Keratinocyte (primary cell): ENCODE measurements at regions not wholly inside any gene's neighbourhood (a gene's known extent, or its start where the extent isn't known, plus 50 kb on each side); places are given as distances from the start of the nearest gene placed in this dataset.

ENCODE experiments used
- DNase-seq: peaks from one replicate; pipeline ENCODE4 v3.0.0-alpha.2; 2011; ENCODE audit warnings: low read depth, missing footprints, low spot score
- FAIRE-seq: peaks from 2 replicates; lab custom pipeline; 2011; peaks lifted over from hg19 to GRCh38; lab: Jason Lieb, UNC
- H2AFZ ChIP-seq: 2 replicates; pipeline ENCODE4 v1.6.0; 2012; ENCODE audit warnings: low read length, control low read depth, inconsistent platforms; ENCODE audit not compliant: control insufficient read depth
- H3K27ac ChIP-seq: 2 replicates; pipeline ENCODE4 v1.5.1; 2011; ENCODE audit warnings: low read length; ENCODE audit not compliant: control insufficient read depth, insufficient read depth
- H3K27me3 ChIP-seq: 3 replicates; pipeline ENCODE4 v1.6.0; 2011; ENCODE audit warnings: low read length; ENCODE audit not compliant: control insufficient read depth, insufficient read depth; ENCODE audit errors: extremely low read depth
- H3K36me3 ChIP-seq, 2 experiments: 2 replicates in 1 of 2; 3 replicates in 1 of 2; pipeline ENCODE4 v1.5.1; 2011; ENCODE audit warnings: low read length in 2 of 2, mild to moderate bottlenecking in 1 of 2; ENCODE audit not compliant: control insufficient read depth in 2 of 2, insufficient read depth in 2 of 2; ENCODE audit errors: extremely low read depth in 1 of 2
- H3K4me1 ChIP-seq: 3 replicates; pipeline ENCODE4 v1.5.1; 2011; ENCODE audit warnings: low read length; ENCODE audit not compliant: control insufficient read depth, insufficient read depth; ENCODE audit errors: extremely low read depth
- H3K4me2 ChIP-seq: 3 replicates; pipeline ENCODE4 v1.6.0; 2011; ENCODE audit warnings: low read depth, low read length; ENCODE audit not compliant: control insufficient read depth, insufficient read depth; ENCODE audit errors: extremely low read depth
- H3K4me3 ChIP-seq, 3 experiments: fragments of 200-600 bp in 1 of 3; sonication (generic) in 1 of 3; 2 replicates in 2 of 3; 3 replicates in 1 of 3; pipeline ENCODE4 v1.5.1; 2011 to 2016; ENCODE audit warnings: low read length in 3 of 3, mild to moderate bottlenecking in 3 of 3, control low read depth in 2 of 3, inconsistent platforms in 1 of 3, low read depth in 1 of 3, mixed read lengths in 1 of 3, mixed run types in 1 of 3, moderate library complexity in 1 of 3; ENCODE audit not compliant: control insufficient read depth in 2 of 3, insufficient read depth in 2 of 3; ENCODE audit errors: extremely low read depth in 1 of 3
- H3K79me2 ChIP-seq: 2 replicates; pipeline ENCODE4 v1.6.0; 2012; ENCODE audit warnings: low read length; ENCODE audit not compliant: control insufficient read depth, insufficient read depth
- H3K9ac ChIP-seq: 3 replicates; pipeline ENCODE4 v1.6.0; 2011; ENCODE audit warnings: low read length; ENCODE audit not compliant: control insufficient read depth, insufficient read depth; ENCODE audit errors: extremely low read depth
- H3K9me1 ChIP-seq: 3 replicates; pipeline ENCODE4 v1.6.0; 2011; ENCODE audit warnings: low read length; ENCODE audit not compliant: control insufficient read depth, insufficient read depth; ENCODE audit errors: extremely low read depth
- H3K9me3 ChIP-seq: 2 replicates; pipeline ENCODE4 v1.5.1; 2012; ENCODE audit warnings: low read depth, low read length; ENCODE audit not compliant: control insufficient read depth
- H4K20me1 ChIP-seq: 3 replicates; pipeline ENCODE4 v1.6.0; 2011; ENCODE audit warnings: low read length; ENCODE audit not compliant: control insufficient read depth, insufficient read depth; ENCODE audit errors: extremely low read depth
- EZH2 ChIP-seq: IDR thresholded peaks from one replicate; pipeline ENCODE4 v1.6.1; 2012; ENCODE audit warnings: inconsistent platforms, mild to moderate bottlenecking, low read length, moderate library complexity
- dilution Hi-C: fragments of 300-500 bp; cut with MboI; formaldehyde crosslinking; loops from one replicate; pipeline ENCODE4 v1.7.0; 2020; ENCODE audit warnings: low sequenced_read_pairs; ENCODE audit not compliant: extremely low pct_ligation_motif_present
- TF ChIP-seq, protein P1 (sequence below), 3 experiments: IDR thresholded peaks in 1 of 3; conservative IDR thresholded peaks in 1 of 3; optimal IDR thresholded peaks in 1 of 3; 2 replicates in 2 of 3; 3 replicates in 1 of 3; pipeline versions ENCODE3 to v1.5.1; 2011; ENCODE audit warnings: low read length in 3 of 3, mild to moderate bottlenecking in 3 of 3, moderate library complexity in 2 of 3, control low read depth in 1 of 3, inconsistent platforms in 1 of 3; ENCODE audit not compliant: insufficient read depth in 2 of 3; ENCODE audit errors: extremely low read depth in 1 of 3

DNA sequence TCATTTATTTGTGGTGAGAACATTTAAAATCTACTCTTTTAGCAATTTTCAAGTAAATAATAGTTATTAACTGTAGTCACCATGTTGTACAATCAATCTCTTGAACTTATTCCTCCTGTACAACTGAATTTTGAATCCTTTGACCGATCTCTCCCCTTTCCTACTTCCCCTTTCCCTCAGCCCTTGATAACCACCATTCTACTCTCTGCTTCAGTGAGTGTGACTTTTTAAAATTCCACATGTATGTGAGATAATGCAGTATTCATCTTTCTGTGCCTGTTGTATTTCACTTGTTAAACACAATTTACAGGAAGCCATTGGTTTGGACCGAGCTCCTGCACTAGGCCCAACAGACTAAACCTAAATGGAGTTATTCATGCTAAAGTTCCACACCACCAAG lies 458.9 kb upstream of the PDE3A start:
- Histone ChIP-seq H4K20me1 (no peaks in the 10 kb centered on the region), H3K4me3 (no peak overlapping the region), H2AFZ (no peak overlapping the region), H3K27me3 (no peaks in the 10 kb centered on the region), H3K4me2 (no peak overlapping the region), H3K9ac (no peak overlapping the region), H3K27ac (no peak overlapping the region), H3K79me2 (no peaks in the 10 kb centered on the region), H3K9me3 (no peaks in the 10 kb centered on the region), H3K9me1 (no peaks in the 10 kb centered on the region), H3K36me3 (no peaks in the 10 kb centered on the region), H3K4me1 (no peaks in the 10 kb centered on the region)
- DNase-seq (no peak), FAIRE-seq (no peak)
- no peak for TF ChIP-seq EZH2
- TF ChIP-seq, protein P1, sequence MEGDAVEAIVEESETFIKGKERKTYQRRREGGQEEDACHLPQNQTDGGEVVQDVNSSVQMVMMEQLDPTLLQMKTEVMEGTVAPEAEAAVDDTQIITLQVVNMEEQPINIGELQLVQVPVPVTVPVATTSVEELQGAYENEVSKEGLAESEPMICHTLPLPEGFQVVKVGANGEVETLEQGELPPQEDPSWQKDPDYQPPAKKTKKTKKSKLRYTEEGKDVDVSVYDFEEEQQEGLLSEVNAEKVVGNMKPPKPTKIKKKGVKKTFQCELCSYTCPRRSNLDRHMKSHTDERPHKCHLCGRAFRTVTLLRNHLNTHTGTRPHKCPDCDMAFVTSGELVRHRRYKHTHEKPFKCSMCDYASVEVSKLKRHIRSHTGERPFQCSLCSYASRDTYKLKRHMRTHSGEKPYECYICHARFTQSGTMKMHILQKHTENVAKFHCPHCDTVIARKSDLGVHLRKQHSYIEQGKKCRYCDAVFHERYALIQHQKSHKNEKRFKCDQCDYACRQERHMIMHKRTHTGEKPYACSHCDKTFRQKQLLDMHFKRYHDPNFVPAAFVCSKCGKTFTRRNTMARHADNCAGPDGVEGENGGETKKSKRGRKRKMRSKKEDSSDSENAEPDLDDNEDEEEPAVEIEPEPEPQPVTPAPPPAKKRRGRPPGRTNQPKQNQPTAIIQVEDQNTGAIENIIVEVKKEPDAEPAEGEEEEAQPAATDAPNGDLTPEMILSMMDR (optimal IDR thresholded peaks at IDR 0.05 in 1 of 3, IDR thresholded peaks at IDR 0.05 in 1 of 3, conservative IDR thresholded peaks at IDR 0.05 in 1 of 3; ENCODE audit: extremely low read depth in 1 of 3, insufficient read depth in 2 of 3, low read length in 3 of 3): no peak
- dilution Hi-C loops: loop anchor here (25.0 kb wide), 1 partner anchor 172 kb away; no protein-coding TSS in a partner anchor

DNA sequence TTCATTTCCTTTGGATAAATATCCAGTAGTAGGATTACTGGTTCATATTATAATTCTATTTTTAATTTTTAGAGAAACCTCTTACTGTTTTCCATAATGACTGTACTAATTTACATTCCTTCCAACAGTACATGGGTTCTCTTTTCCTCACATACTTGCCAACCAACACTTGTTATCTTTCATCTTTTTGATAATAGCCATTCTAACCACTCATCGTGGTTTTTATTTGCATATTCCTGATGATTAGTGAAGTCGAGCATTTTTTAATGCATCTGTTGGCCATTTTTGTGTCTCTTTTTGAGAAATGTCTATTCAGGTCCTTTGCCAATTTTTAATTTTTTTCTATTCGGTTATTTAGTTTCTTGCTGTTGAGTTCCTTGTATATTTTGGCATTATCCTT lies 457.7 kb upstream of the PDE3A start:
- no peaks in the 10 kb centered on the region for H3K27me3 ChIP-seq
- no peak overlapping the region for H3K9ac ChIP-seq
- H3K4me1 ChIP-seq: no peaks in the 10 kb centered on the region
- H3K9me3 ChIP-seq: no peaks in the 10 kb centered on the region
- no peak for TF ChIP-seq EZH2
- dilution Hi-C loops: loop anchor here (25.0 kb wide), 1 partner anchor 173 kb away; no protein-coding TSS in a partner anchor
- H3K9me1 ChIP-seq: no peaks in the 10 kb centered on the region
- H3K4me2 ChIP-seq: no peak overlapping the region
- H3K27ac ChIP-seq: no peak overlapping the region
- no peak overlapping the region for H2AFZ ChIP-seq
- DNase-seq: no peak
- H3K79me2 ChIP-seq: no peaks in the 10 kb centered on the region
- H4K20me1 ChIP-seq: no peaks in the 10 kb centered on the region
- no peaks in the 10 kb centered on the region for H3K36me3 ChIP-seq
- FAIRE-seq: no peak
- no peak overlapping the region for H3K4me3 ChIP-seq

DNA sequence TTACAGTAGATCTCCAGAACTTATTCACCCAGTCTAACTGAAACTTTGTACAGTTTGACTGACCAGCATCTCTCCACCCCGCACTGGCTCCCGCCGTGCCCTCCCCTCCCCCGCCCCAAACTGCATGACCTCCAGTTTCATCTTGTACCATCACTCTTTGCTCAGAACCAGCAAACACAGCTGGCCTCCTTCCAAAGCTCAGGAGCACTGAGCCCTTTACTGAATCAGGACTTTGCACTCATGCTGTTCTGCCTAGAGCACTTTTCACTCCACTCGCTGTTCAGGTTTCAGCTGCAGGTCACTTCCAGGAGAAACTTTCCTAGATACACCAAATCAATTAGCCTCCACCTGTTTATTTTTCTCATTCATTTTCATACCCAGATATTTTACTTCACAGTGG lies 455.3 kb upstream of the PDE3A start:
- H3K9ac ChIP-seq: no peak overlapping the region
- FAIRE-seq (no peak), DNase-seq (no peak)
- H4K20me1 ChIP-seq: no peaks in the 10 kb centered on the region
- dilution Hi-C loops: loop anchor here (25.0 kb wide), 1 partner anchor 176 kb away; no protein-coding TSS in a partner anchor
- TF ChIP-seq, protein P1 (optimal IDR thresholded peaks at IDR 0.05 in 1 of 3, IDR thresholded peaks at IDR 0.05 in 1 of 3, conservative IDR thresholded peaks at IDR 0.05 in 1 of 3; ENCODE audit: extremely low read depth in 1 of 3, insufficient read depth in 2 of 3, low read length in 3 of 3): no peak
- TF ChIP-seq EZH2: no peak
- no peaks in the 10 kb centered on the region for H3K9me3 ChIP-seq
- no peaks in the 10 kb centered on the region for H3K36me3 ChIP-seq
- H3K27me3 ChIP-seq: no peaks in the 10 kb centered on the region
- no peak overlapping the region for H3K27ac ChIP-seq
- no peak overlapping the region for H3K4me2 ChIP-seq
- no peaks in the 10 kb centered on the region for H3K4me1 ChIP-seq
- no peak overlapping the region for H3K4me3 ChIP-seq
- H2AFZ ChIP-seq: no peak overlapping the region
- no peaks in the 10 kb centered on the region for H3K9me1 ChIP-seq
- H3K79me2 ChIP-seq: no peaks in the 10 kb centered on the region
